PC-3 (cell line): ENCODE measurements at regions not wholly inside any gene's neighbourhood (a gene's known extent, or its start where the extent isn't known, plus 50 kb on each side); places are given as distances from the start of the nearest gene placed in this dataset.

ENCODE experiments used
- ATAC-seq: fragments of 200-7000 bp; cut with Tn5 transposase; 2 replicates; pipeline ENCODE4 v1.9.1; 2020; ENCODE audit warnings: mild to moderate bottlenecking, moderate library complexity
- BruUV-seq: library from RNA; stranded (reverse); fragments of 400-500 nt; replicated peaks from 2 replicates; lab custom pipeline; 2021; lab: Mats Ljungman, UMichigan
- CTCF ChIA-PET: fragments of 300-600 bp; sonication (Branson Sonifier 250); formaldehyde crosslinking; loops from one replicate; lab custom pipeline; 2022; ENCODE audit warnings: antibody characterized with exemption; lab: Charles Lee
- POLR2A ChIA-PET: fragments of 300-600 bp; sonication (Branson Sonifier 250); formaldehyde crosslinking; loops from one replicate; lab custom pipeline; 2022; ENCODE audit warnings: antibody characterized with exemption; ENCODE audit not compliant: unreplicated experiment; lab: Charles Lee
- DNase-seq: peaks from one replicate; pipeline ENCODE4 v3.0.0-alpha.2; 2015
- H2AFZ ChIP-seq: fragments of 300-600 bp; sonication (generic); 2 replicates; pipeline ENCODE4 v1.6.0; 2016; ENCODE audit warnings: antibody characterized with exemption, low read length
- H3F3A ChIP-seq: fragments of 300-600 bp; sonication (generic); one replicate; pipeline ENCODE4 v1.6.0; 2017; ENCODE audit warnings: antibody characterized with exemption, low read length, control low read depth, mild to moderate bottlenecking; ENCODE audit not compliant: unreplicated experiment
- H3K27ac ChIP-seq: fragments of 300-600 bp; sonication (generic); 2 replicates; pipeline ENCODE4 v1.5.1; 2016; ENCODE audit warnings: mild to moderate bottlenecking, low read length
- H3K27me3 ChIP-seq: fragments of 300-600 bp; sonication (generic); 2 replicates; pipeline ENCODE4 v1.6.1; 2016; ENCODE audit warnings: low read length, mixed read lengths
- H3K36me3 ChIP-seq: fragments of 300-600 bp; sonication (generic); 2 replicates; pipeline ENCODE4 v1.6.1; 2016; ENCODE audit warnings: low read depth, mixed run types, low read length, mixed read lengths
- H3K4me1 ChIP-seq: fragments of 300-600 bp; sonication (generic); 2 replicates; pipeline ENCODE4 v1.5.1; 2016; ENCODE audit warnings: low read length; ENCODE audit not compliant: insufficient read depth
- H3K4me2 ChIP-seq: fragments of 300-600 bp; sonication (generic); 2 replicates; pipeline ENCODE4 v1.6.0; 2016; ENCODE audit warnings: low read length
- H3K4me3 ChIP-seq: fragments of 300-600 bp; sonication (generic); 2 replicates; pipeline ENCODE4 v1.5.1; 2016; ENCODE audit warnings: mild to moderate bottlenecking, low read length, mixed read lengths
- H3K79me2 ChIP-seq: fragments of 300-600 bp; sonication (generic); 2 replicates; pipeline ENCODE4 v1.6.1; 2017; ENCODE audit warnings: low read length, mixed read lengths
- H3K9ac ChIP-seq: fragments of 300-600 bp; sonication (generic); 2 replicates; pipeline ENCODE4 v1.6.0; 2016; ENCODE audit warnings: mild to moderate bottlenecking, low read length
- H3K9me2 ChIP-seq: fragments of 300-600 bp; sonication (generic); replicated peaks from 2 replicates; pipeline ENCODE4 v1.6.1; 2016; ENCODE audit warnings: mixed run types, low read length, mixed read lengths
- H3K9me3 ChIP-seq: fragments of 300-600 bp; sonication (generic); 2 replicates; pipeline ENCODE4 v1.6.1; 2016; ENCODE audit warnings: low read length, mixed read lengths
- H4K20me1 ChIP-seq: fragments of 300-600 bp; sonication (generic); 2 replicates; pipeline ENCODE4 v1.6.1; 2016; ENCODE audit warnings: low read length, mixed read lengths
- EZH2 ChIP-seq: fragments of 300-600 bp; sonication (generic); IDR thresholded peaks from one replicate; pipeline ENCODE4 v1.6.1; 2017; ENCODE audit warnings: antibody characterized with exemption, mild to moderate bottlenecking, low read length; ENCODE audit not compliant: unreplicated experiment
- EZH2phosphoT487 ChIP-seq: fragments of 300-600 bp; sonication (generic); IDR thresholded peaks from 2 replicates; pipeline ENCODE4 v1.6.1; 2018; ENCODE audit warnings: mild to moderate bottlenecking, antibody characterized with exemption, low read length, borderline replicate concordance
- intact Hi-C: fragments of 100-400 bp; cut with micrococcal nuclease; formaldehyde crosslinking; loops from 2 replicates; pipeline ENCODE4 v1.9.0; 2023
- TF ChIP-seq, protein P1 (sequence below): fragments of 300-600 bp; sonication (generic); conservative IDR thresholded peaks from 2 replicates; pipeline ENCODE4 v1.5.1; 2017; ENCODE audit warnings: antibody characterized with exemption, low read depth, mild to moderate bottlenecking, low read length

DNA sequence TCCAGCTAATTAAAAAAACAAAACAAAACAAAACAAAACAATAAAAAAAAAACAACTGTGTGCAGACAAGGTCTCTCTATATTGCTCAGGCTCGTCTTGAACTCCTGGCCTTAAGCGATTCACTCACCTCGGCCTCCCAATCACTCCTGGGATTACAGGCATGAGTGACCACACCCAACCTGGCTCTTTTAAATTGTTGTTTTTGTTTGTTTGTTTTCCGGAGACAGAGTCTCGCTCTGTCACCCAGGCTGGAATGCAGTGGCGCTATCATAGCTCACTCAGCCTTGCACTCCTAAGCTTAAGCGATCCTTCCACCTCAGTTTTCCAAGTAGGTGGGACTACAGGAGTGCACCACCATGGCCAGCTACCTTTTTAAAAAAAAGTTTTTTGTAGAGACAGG, 201.6 kb downstream of the EN1 start:
- Histone ChIP-seq H3K79me2 (no peaks in the 10 kb centered on the region), H3K27me3 (0 out of 2 replicates have a peak, but pooled peaks cover 9% of the 10 kb centered on the region), H4K20me1 (no peaks in the 10 kb centered on the region), H3K9ac (no peak overlapping the region), H3K9me2 (0 out of 2 replicates have a peak, but pooled peaks cover 3% of the 10 kb centered on the region), H3K4me1 (no peaks in the 10 kb centered on the region), H3K27ac (no peak overlapping the region), H3K4me3 (no peak overlapping the region), H3F3A (no peaks in the 10 kb centered on the region), H3K4me2 (no peak overlapping the region), H2AFZ (no peak overlapping the region), H3K36me3 (no peaks in the 10 kb centered on the region), H3K9me3 (no peaks in the 10 kb centered on the region)
- ATAC-seq (no peak), DNase-seq (peak; percentile 5)
- CTCF ChIA-PET = no interaction called here
- no TSS peak for BruUV-seq
- POLR2A ChIA-PET = no interaction called here
- intact Hi-C loops = no loop called here
- no peak for TF ChIP-seq EZH2
- no peak for TF ChIP-seq EZH2phosphoT487
- TF ChIP-seq, protein P1, sequence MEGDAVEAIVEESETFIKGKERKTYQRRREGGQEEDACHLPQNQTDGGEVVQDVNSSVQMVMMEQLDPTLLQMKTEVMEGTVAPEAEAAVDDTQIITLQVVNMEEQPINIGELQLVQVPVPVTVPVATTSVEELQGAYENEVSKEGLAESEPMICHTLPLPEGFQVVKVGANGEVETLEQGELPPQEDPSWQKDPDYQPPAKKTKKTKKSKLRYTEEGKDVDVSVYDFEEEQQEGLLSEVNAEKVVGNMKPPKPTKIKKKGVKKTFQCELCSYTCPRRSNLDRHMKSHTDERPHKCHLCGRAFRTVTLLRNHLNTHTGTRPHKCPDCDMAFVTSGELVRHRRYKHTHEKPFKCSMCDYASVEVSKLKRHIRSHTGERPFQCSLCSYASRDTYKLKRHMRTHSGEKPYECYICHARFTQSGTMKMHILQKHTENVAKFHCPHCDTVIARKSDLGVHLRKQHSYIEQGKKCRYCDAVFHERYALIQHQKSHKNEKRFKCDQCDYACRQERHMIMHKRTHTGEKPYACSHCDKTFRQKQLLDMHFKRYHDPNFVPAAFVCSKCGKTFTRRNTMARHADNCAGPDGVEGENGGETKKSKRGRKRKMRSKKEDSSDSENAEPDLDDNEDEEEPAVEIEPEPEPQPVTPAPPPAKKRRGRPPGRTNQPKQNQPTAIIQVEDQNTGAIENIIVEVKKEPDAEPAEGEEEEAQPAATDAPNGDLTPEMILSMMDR = no peak

DNA sequence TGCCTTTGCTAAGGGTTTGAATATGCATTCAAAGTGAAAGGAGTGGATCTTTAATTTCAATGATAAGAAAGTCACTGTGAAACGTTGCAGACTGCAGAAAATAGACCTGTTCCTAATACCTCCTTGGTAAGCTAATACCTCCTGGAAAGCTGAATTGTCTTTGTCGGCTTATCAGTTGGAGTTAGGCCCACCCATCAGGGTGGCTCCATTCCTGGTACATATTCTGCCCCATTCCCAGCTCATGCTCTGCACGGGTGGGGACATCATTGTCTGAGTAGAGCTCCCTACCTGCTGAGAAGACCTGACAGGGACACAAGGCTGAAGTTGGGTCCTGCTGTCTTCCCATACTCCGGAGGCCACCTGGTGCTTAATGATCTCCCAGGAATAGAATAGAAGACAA, 203.3 kb downstream of the EN1 start:
- Histone ChIP-seq H3K9me3 (no peaks in the 10 kb centered on the region), H3F3A (no peaks in the 10 kb centered on the region), H3K4me1 (no peaks in the 10 kb centered on the region), H3K4me3 (no peak overlapping the region), H3K4me2 (no peak overlapping the region), H3K27ac (no peak overlapping the region), H3K9ac (no peak overlapping the region), H4K20me1 (no peaks in the 10 kb centered on the region), H3K79me2 (no peaks in the 10 kb centered on the region), H3K27me3 (0 out of 2 replicates have a peak, but pooled peaks cover 9% of the 10 kb centered on the region), H3K36me3 (no peaks in the 10 kb centered on the region), H3K9me2 (0 out of 2 replicates have a peak, but pooled peaks cover 3% of the 10 kb centered on the region), H2AFZ (no peak overlapping the region)
- intact Hi-C loops = no loop called here
- ATAC-seq = no peak
- BruUV-seq = no TSS peak
- CTCF ChIA-PET = no interaction called here
- DNase-seq = no peak
- POLR2A ChIA-PET = no interaction called here
- TF ChIP-seq EZH2phosphoT487 (no peak), EZH2 (no peak)
- TF ChIP-seq, protein P1 = no peak

DNA sequence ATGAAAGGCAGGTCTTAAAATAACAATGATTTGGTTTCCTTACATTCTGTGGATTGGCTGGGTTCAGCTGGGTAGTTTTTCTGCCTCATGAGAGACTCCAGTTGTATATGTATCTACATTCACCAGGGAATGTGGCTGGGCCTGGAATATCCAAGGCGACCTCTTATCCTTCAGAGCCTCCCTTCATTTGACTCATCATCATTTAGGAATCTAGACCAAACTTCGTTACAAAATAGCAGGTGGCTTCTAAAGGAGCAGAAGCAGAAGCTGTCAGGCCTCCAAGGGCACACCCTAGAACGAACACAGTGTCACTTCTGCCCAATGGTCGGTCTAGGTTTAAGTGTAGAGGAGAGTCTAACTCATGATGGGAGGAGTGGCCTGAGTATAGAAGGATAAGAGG, 204.2 kb downstream of the EN1 start:
- intact Hi-C loops = no loop called here
- BruUV-seq = no TSS peak
- TF ChIP-seq EZH2phosphoT487 (no peak), EZH2 (no peak)
- TF ChIP-seq, protein P1 = no peak

More for the DNA sequence above, 204.2 kb downstream of the EN1 start:
- Histone ChIP-seq H3K79me2 (no peaks in the 10 kb centered on the region), H3K27ac (no peak overlapping the region), H3K4me2 (no peak overlapping the region), H2AFZ (no peak overlapping the region), H3K9me2 (0 out of 2 replicates have a peak, but pooled peaks cover 3% of the 10 kb centered on the region), H3K36me3 (no peaks in the 10 kb centered on the region), H4K20me1 (no peaks in the 10 kb centered on the region), H3F3A (no peaks in the 10 kb centered on the region), H3K9ac (no peak overlapping the region), H3K4me3 (no peak overlapping the region), H3K9me3 (no peaks in the 10 kb centered on the region), H3K27me3 (0 out of 2 replicates have a peak, but pooled peaks cover 9% of the 10 kb centered on the region), H3K4me1 (no peaks in the 10 kb centered on the region)
- ATAC-seq (no peak), DNase-seq (peak; percentile 23)
- ChIA-PET CTCF (no interaction called here), POLR2A (no interaction called here)
